ENCODE measurements at regions not wholly inside any gene's neighbourhood (a gene's known extent, or its start where the extent isn't known, plus 50 kb on each side); places are given as distances from the start of the nearest gene placed in this dataset.

- Histone ChIP-seq H3K18ac (ENCODE audit: low read length) (no peak overlapping the region), H3K9ac (ENCODE audit: low read length) (no peak overlapping the region), H3K79me1 (ENCODE audit: low read length) (no peaks in the 10 kb centered on the region), H3K4me2 (ENCODE audit: low read length) (no peak overlapping the region), H3K4ac (ENCODE audit: low read depth, low read length) (no peak overlapping the region), H3K27me3 (ENCODE audit: insufficient read depth, low read length, poor library complexity) (no peaks in the 10 kb centered on the region), H3K23ac (ENCODE audit: low read length) (no peak overlapping the region), H3K79me2 (ENCODE audit: control insufficient read depth, insufficient read depth, low read length) (no peaks in the 10 kb centered on the region), H2BK120ac (ENCODE audit: low read depth, low read length) (no peak overlapping the region), H3K27ac (ENCODE audit: low read depth, low read length) (no peak overlapping the region), H3K56ac (ENCODE audit: low read length) (no peak overlapping the region), H3K4me3 (ENCODE audit: low read length) (no peak overlapping the region), H2BK5ac (ENCODE audit: low read length) (no peak overlapping the region), H3K36me3 (ENCODE audit: control insufficient read depth, insufficient read depth, low read length) (no peaks in the 10 kb centered on the region), H4K8ac (ENCODE audit: low read depth, low read length) (no peak overlapping the region), H4K5ac (ENCODE audit: low read length) (no peak overlapping the region), H3K4me1 (ENCODE audit: control insufficient read depth, low read depth, low read length) (no peaks in the 10 kb centered on the region), H2AK5ac (ENCODE audit: low read length) (no peak overlapping the region), H2BK15ac (replicated peaks; ENCODE audit: low read depth) (no peak overlapping the region)
- DNase-seq = no peak
- no CpG with 5 or more reads among the region's 9 CpGs for WGBS (ENCODE audit: extremely low coverage, insufficient coverage, low lambda C conversion rate)
Observed at GRCh38 chr15:50837256-50837770, 71.2 kb upstream of the AP4E1 start.

DNA sequence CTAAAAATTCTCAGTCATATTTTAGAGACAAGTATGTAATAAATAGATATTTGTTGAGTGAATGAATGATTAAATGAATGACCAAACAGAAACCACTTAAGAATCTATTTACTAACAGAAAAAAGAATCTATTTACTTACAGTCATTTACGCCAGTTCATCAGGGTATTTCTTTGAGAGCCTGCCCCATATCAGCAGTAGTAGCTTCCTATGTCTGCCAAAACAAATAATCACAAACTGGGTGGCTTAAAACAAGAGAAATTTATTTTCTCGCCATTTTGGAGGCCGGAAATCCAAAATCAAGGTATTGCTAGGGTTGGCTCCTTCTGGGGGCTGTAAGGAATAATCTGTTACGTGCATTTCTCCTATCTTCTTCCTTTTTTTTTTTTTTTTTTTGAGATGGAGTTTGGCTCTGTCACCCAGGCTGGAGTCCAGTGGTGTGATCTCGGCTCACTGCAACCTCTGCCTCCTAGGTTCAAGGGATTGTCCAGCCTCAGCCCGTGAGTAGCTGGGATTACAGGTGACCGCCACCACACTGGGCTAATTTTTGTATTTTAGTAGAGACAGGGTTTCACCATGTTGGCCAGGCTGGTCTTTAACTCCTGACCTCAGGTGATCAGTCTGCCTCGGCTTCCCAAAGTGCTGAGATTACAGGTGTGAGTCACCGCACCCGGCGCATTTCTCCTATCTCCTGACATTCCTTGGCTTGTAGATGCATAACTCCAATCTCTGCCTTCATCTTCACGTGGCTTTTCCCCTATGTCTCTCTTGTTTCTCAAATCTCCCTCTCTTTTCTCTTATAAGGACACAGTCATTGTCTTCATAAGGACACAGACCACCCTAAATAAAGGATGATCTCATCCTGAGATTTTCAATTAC, 65.2 kb upstream of the SPPL2A start:
- no CpG with 5 or more reads among the region's 12 CpGs for WGBS (ENCODE audit: extremely low coverage, insufficient coverage, low lambda C conversion rate)
- H2BK5ac ChIP-seq (ENCODE audit: low read length) = no peak overlapping the region
- H3K4ac ChIP-seq (ENCODE audit: low read depth, low read length) = no peak overlapping the region
- no peak overlapping the region for H3K9ac ChIP-seq (ENCODE audit: low read length)
- no peak overlapping the region for H3K23ac ChIP-seq (ENCODE audit: low read length)
- H3K36me3 ChIP-seq (ENCODE audit: control insufficient read depth, insufficient read depth, low read length) = no peaks in the 10 kb centered on the region
- no peak overlapping the region for H3K18ac ChIP-seq (ENCODE audit: low read length)
- H3K79me1 ChIP-seq (ENCODE audit: low read length) = no peaks in the 10 kb centered on the region
- peak; percentile 16 for DNase-seq
- no peaks in the 10 kb centered on the region for H3K27me3 ChIP-seq (ENCODE audit: insufficient read depth, low read length, poor library complexity)
- H3K4me1 ChIP-seq (ENCODE audit: control insufficient read depth, low read depth, low read length) = no peaks in the 10 kb centered on the region
- H3K79me2 ChIP-seq (ENCODE audit: control insufficient read depth, insufficient read depth, low read length) = no peaks in the 10 kb centered on the region
- no peak overlapping the region for H4K5ac ChIP-seq (ENCODE audit: low read length)
- H3K4me2 ChIP-seq (ENCODE audit: low read length) = no peak overlapping the region
- H2BK120ac ChIP-seq (ENCODE audit: low read depth, low read length) = no peak overlapping the region
- H2AK5ac ChIP-seq (ENCODE audit: low read length) = no peak overlapping the region
- no peak overlapping the region for H3K56ac ChIP-seq (ENCODE audit: low read length)
- no peak overlapping the region for H2BK15ac ChIP-seq (replicated peaks; ENCODE audit: low read depth)
- H4K8ac ChIP-seq (ENCODE audit: low read depth, low read length) = no peak overlapping the region
- no peak overlapping the region for H3K4me3 ChIP-seq (ENCODE audit: low read length)
- H3K27ac ChIP-seq (ENCODE audit: low read depth, low read length) = no peak overlapping the region

DNA sequence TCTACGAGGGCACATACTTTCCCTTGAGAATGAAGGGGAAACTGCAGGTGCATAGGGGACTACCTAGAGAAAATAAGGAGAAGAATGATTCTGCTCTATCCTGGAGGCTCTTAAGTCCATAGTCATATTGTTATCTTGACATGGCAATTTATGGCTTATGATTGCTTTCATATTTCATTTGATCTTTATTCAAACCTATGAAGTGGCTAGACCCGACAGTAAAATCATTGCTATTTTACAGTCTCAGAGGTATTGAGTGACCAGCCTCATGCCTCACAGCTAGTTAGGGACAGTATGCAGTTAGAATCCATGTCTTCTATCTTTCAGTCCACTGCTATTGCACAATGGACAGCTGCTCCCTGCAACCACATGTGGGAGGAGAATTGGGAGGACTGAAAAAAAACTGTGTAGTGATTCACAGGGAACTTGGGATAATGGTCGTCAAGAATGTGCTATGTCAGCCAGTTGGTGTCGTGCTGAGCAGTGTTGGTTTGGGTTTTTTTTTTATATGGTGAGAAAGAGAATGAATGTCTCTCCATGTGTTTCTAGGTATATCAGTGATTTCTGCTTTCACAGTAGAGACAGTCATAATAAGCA, 63.2 kb upstream of the SPPL2A start:
- H3K79me1 ChIP-seq (ENCODE audit: low read length) = no peaks in the 10 kb centered on the region
- H3K4me2 ChIP-seq (ENCODE audit: low read length) = no peak overlapping the region
- H3K23ac ChIP-seq (ENCODE audit: low read length) = no peak overlapping the region
- H3K18ac ChIP-seq (ENCODE audit: low read length) = no peak overlapping the region
- H2AK5ac ChIP-seq (ENCODE audit: low read length) = no peak overlapping the region
- H3K4me3 ChIP-seq (ENCODE audit: low read length) = no peak overlapping the region
- no peak overlapping the region for H3K27ac ChIP-seq (ENCODE audit: low read depth, low read length)
- H3K4ac ChIP-seq (ENCODE audit: low read depth, low read length) = no peak overlapping the region
- no peak overlapping the region for H4K8ac ChIP-seq (ENCODE audit: low read depth, low read length)
- WGBS (ENCODE audit: extremely low coverage, insufficient coverage, low lambda C conversion rate) = no CpG with 5 or more reads among the region's 4 CpGs
- H4K5ac ChIP-seq (ENCODE audit: low read length) = no peak overlapping the region
- H2BK15ac ChIP-seq (replicated peaks; ENCODE audit: low read depth) = no peak overlapping the region
- H3K4me1 ChIP-seq (ENCODE audit: control insufficient read depth, low read depth, low read length) = no peaks in the 10 kb centered on the region
- H2BK5ac ChIP-seq (ENCODE audit: low read length) = no peak overlapping the region
- H3K56ac ChIP-seq (ENCODE audit: low read length) = no peak overlapping the region
- DNase-seq = peak; percentile 60
- no peak overlapping the region for H3K9ac ChIP-seq (ENCODE audit: low read length)
- H2BK120ac ChIP-seq (ENCODE audit: low read depth, low read length) = no peak overlapping the region
- no peaks in the 10 kb centered on the region for H3K36me3 ChIP-seq (ENCODE audit: control insufficient read depth, insufficient read depth, low read length)
- H3K79me2 ChIP-seq (ENCODE audit: control insufficient read depth, insufficient read depth, low read length) = no peaks in the 10 kb centered on the region
- no peaks in the 10 kb centered on the region for H3K27me3 ChIP-seq (ENCODE audit: insufficient read depth, low read length, poor library complexity)

DNA sequence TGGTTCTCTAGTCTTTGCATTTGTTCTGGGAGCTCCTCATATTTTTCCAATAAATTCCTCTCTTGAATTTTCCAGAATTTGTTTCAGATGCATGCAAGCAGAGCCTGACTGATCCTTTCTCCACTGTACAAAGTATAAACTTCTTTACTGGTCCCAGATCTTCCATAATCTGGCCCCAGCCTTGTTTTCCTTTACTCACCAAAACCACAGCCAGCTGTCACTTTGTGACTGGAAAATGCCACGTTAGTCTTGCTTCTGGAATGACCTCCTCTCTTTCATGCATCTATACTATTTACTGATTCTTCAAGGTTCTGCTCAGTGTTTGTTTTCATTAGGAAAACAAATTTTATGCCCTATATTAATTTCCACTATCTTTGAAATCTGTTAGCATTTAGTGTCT, 60.4 kb upstream of the SPPL2A start:
- Histone ChIP-seq H3K23ac (ENCODE audit: low read length) (no peak overlapping the region), H3K79me1 (ENCODE audit: low read length) (no peaks in the 10 kb centered on the region), H3K4me3 (ENCODE audit: low read length) (no peak overlapping the region), H3K27me3 (ENCODE audit: insufficient read depth, low read length, poor library complexity) (no peaks in the 10 kb centered on the region), H3K4me2 (ENCODE audit: low read length) (no peak overlapping the region), H3K27ac (ENCODE audit: low read depth, low read length) (no peak overlapping the region), H3K9ac (ENCODE audit: low read length) (no peak overlapping the region), H3K4ac (ENCODE audit: low read depth, low read length) (no peak overlapping the region), H3K18ac (ENCODE audit: low read length) (peak overlapping the region; percentile 84), H2AK5ac (ENCODE audit: low read length) (no peak overlapping the region), H2BK15ac (replicated peaks; ENCODE audit: low read depth) (no peak overlapping the region), H3K79me2 (ENCODE audit: control insufficient read depth, insufficient read depth, low read length) (no peaks in the 10 kb centered on the region), H3K56ac (ENCODE audit: low read length) (peak overlapping the region; percentile 17), H3K36me3 (ENCODE audit: control insufficient read depth, insufficient read depth, low read length) (no peaks in the 10 kb centered on the region), H2BK5ac (ENCODE audit: low read length) (no peak overlapping the region), H4K8ac (ENCODE audit: low read depth, low read length) (no peak overlapping the region), H2BK120ac (ENCODE audit: low read depth, low read length) (no peak overlapping the region), H4K5ac (ENCODE audit: low read length) (no peak overlapping the region), H3K4me1 (ENCODE audit: control insufficient read depth, low read depth, low read length) (no peaks in the 10 kb centered on the region)
- no peak for DNase-seq
- no CpG with 5 or more reads among the region's 1 CpG for WGBS (ENCODE audit: extremely low coverage, insufficient coverage, low lambda C conversion rate)

DNA sequence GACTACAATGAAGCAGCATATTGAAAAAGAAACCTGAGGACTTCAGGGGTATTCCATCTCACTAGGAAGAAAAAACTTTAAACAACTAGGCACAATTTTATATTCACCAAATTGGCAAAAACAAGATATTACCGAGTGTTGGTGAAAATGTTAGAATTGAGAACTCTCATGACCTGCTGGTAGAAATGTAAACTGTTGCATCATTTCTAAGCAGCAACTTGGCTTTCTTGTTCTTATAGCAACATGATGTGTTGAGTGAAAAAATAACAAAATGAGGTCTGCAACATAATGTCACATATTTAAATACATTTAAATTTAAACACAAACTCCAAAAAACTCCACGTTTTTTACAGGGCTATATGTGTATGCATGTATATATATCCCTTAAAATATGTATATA, 59.0 kb upstream of the SPPL2A start:
- no peak overlapping the region for H3K18ac ChIP-seq (ENCODE audit: low read length)
- no peak overlapping the region for H4K5ac ChIP-seq (ENCODE audit: low read length)
- no CpG with 5 or more reads among the region's 2 CpGs for WGBS (ENCODE audit: extremely low coverage, insufficient coverage, low lambda C conversion rate)
- H3K4me2 ChIP-seq (ENCODE audit: low read length) = no peak overlapping the region
- no peak overlapping the region for H3K27ac ChIP-seq (ENCODE audit: low read depth, low read length)
- H2BK5ac ChIP-seq (ENCODE audit: low read length) = no peak overlapping the region
- no peak overlapping the region for H3K56ac ChIP-seq (ENCODE audit: low read length)
- no peak overlapping the region for H4K8ac ChIP-seq (ENCODE audit: low read depth, low read length)
- H3K4me1 ChIP-seq (ENCODE audit: control insufficient read depth, low read depth, low read length) = no peaks in the 10 kb centered on the region
- no peak for DNase-seq
- H3K9ac ChIP-seq (ENCODE audit: low read length) = no peak overlapping the region
- H2AK5ac ChIP-seq (ENCODE audit: low read length) = no peak overlapping the region
- no peaks in the 10 kb centered on the region for H3K36me3 ChIP-seq (ENCODE audit: control insufficient read depth, insufficient read depth, low read length)
- no peaks in the 10 kb centered on the region for H3K27me3 ChIP-seq (ENCODE audit: insufficient read depth, low read length, poor library complexity)
- no peaks in the 10 kb centered on the region for H3K79me2 ChIP-seq (ENCODE audit: control insufficient read depth, insufficient read depth, low read length)
- no peaks in the 10 kb centered on the region for H3K79me1 ChIP-seq (ENCODE audit: low read length)
- no peak overlapping the region for H3K4ac ChIP-seq (ENCODE audit: low read depth, low read length)
- no peak overlapping the region for H2BK120ac ChIP-seq (ENCODE audit: low read depth, low read length)
- no peak overlapping the region for H3K4me3 ChIP-seq (ENCODE audit: low read length)
- no peak overlapping the region for H3K23ac ChIP-seq (ENCODE audit: low read length)
- no peak overlapping the region for H2BK15ac ChIP-seq (replicated peaks; ENCODE audit: low read depth)
